ENCODE measurements at regions not wholly inside any gene's neighbourhood (a gene's known extent, or its start where the extent isn't known, plus 50 kb on each side); places are given as distances from the start of the nearest gene placed in this dataset.

DNA sequence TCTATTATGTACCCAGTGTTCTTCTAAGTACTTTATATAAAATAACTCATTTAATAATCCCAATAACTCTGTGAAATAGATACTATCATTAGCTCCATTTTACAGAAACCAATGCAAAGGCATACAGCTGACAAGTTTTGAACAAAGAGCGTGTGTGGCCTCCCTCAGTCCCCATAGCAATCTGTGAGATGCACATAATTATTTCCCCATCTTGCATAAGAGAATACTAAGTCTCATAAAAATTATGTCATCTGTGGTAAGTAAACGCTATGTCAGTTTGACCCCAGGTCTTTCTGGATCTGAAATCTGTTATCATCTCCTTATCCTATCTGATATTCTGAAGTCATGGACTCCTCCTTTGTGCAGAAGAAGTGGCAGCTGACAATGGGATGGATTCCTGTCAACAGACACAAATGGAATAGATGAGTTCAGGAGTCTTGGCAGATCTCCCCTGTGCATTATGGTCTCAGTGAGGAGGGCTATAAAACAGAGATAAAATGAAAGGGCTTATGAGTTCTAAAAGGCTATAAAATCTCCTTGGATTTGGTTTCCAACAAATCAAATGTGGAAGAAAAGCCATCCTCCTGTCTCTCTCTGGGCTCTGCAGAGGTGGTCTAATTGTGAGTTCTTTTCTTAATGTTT lies 162.5 kb upstream of the TLE4 start:
- no peaks in the 10 kb centered on the region for H3K9me3 ChIP-seq (ENCODE audit: insufficient read depth, low read depth, low read length)
- no peaks in the 10 kb centered on the region for H3K79me2 ChIP-seq (ENCODE audit: insufficient read depth, low read length)
- no peaks in the 10 kb centered on the region for H3K4me1 ChIP-seq (ENCODE audit: insufficient read depth, low read length, poor library complexity, severe bottlenecking)
- no peak overlapping the region for H2AFZ ChIP-seq (ENCODE audit: low read length)
- no peaks in the 10 kb centered on the region for H3F3A ChIP-seq (ENCODE audit: low read depth)
- H3K36me3 ChIP-seq (ENCODE audit: insufficient read depth, low read length), result no peaks in the 10 kb centered on the region
- no peak overlapping the region for H3K4me2 ChIP-seq (ENCODE audit: low read depth, low read length, poor library complexity, severe bottlenecking)
- no peaks in the 10 kb centered on the region for H3K27me3 ChIP-seq (ENCODE audit: insufficient read depth, low read length, poor library complexity, severe bottlenecking)
- H3K9ac ChIP-seq (ENCODE audit: low read depth, low read length, poor library complexity, severe bottlenecking), result no peak overlapping the region
- TF ChIP-seq, protein P1, sequence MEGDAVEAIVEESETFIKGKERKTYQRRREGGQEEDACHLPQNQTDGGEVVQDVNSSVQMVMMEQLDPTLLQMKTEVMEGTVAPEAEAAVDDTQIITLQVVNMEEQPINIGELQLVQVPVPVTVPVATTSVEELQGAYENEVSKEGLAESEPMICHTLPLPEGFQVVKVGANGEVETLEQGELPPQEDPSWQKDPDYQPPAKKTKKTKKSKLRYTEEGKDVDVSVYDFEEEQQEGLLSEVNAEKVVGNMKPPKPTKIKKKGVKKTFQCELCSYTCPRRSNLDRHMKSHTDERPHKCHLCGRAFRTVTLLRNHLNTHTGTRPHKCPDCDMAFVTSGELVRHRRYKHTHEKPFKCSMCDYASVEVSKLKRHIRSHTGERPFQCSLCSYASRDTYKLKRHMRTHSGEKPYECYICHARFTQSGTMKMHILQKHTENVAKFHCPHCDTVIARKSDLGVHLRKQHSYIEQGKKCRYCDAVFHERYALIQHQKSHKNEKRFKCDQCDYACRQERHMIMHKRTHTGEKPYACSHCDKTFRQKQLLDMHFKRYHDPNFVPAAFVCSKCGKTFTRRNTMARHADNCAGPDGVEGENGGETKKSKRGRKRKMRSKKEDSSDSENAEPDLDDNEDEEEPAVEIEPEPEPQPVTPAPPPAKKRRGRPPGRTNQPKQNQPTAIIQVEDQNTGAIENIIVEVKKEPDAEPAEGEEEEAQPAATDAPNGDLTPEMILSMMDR (conservative IDR thresholded peaks at IDR 0.05; ENCODE audit: low read length), result no peak
- no peak for TF ChIP-seq EZH2phosphoT487 (IDR thresholded peaks at IDR 0.05; ENCODE audit: borderline replicate concordance)
- no peaks in the 10 kb centered on the region for H4K20me1 ChIP-seq (ENCODE audit: insufficient read depth, low read length, poor library complexity, severe bottlenecking)
- H3K4me3 ChIP-seq (ENCODE audit: low read length, poor library complexity, severe bottlenecking), result no peak overlapping the region
- H3K9me2 ChIP-seq (replicated peaks; ENCODE audit: low read depth, low read length), result no peaks in the 10 kb centered on the region

DNA sequence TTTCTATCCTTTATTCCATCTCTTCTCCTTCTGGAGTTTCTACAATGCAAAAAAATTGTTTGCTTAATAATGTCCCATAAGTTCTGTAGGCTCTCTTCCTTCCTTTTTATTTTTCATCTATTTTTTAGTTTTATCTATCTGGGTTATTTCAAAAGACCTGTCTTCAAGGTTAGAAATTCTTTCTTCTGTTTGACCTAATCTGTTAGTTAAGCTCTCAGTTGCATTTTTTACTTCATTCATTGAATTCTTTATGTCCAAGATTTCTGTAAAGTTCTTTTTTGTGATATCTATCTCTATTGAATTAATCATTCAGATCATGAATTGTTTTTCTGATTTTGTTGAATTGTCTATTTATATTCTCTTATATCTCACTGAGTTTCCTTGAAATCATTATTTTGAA lies 145.9 kb upstream of the TLE4 start:
- H3K9ac ChIP-seq (ENCODE audit: low read depth, low read length, poor library complexity, severe bottlenecking), result no peak overlapping the region
- TF ChIP-seq, protein P1 (conservative IDR thresholded peaks at IDR 0.05; ENCODE audit: low read length), result no peak
- no peak for TF ChIP-seq EZH2phosphoT487 (IDR thresholded peaks at IDR 0.05; ENCODE audit: borderline replicate concordance)
- H3K36me3 ChIP-seq (ENCODE audit: insufficient read depth, low read length), result no peaks in the 10 kb centered on the region
- H3K4me1 ChIP-seq (ENCODE audit: insufficient read depth, low read length, poor library complexity, severe bottlenecking), result no peaks in the 10 kb centered on the region
- H3K27me3 ChIP-seq (ENCODE audit: insufficient read depth, low read length, poor library complexity, severe bottlenecking), result no peaks in the 10 kb centered on the region
- no peaks in the 10 kb centered on the region for H4K20me1 ChIP-seq (ENCODE audit: insufficient read depth, low read length, poor library complexity, severe bottlenecking)
- no peak overlapping the region for H3K4me3 ChIP-seq (ENCODE audit: low read length, poor library complexity, severe bottlenecking)
- H3K9me2 ChIP-seq (replicated peaks; ENCODE audit: low read depth, low read length), result no peaks in the 10 kb centered on the region
- peaks cover 6% of the 10 kb centered on the region; the same call in 1 of the 2 replicates for H3K9me3 ChIP-seq (ENCODE audit: insufficient read depth, low read depth, low read length)
- H3F3A ChIP-seq (ENCODE audit: low read depth), result no peaks in the 10 kb centered on the region
- H2AFZ ChIP-seq (ENCODE audit: low read length), result no peak overlapping the region
- H3K4me2 ChIP-seq (ENCODE audit: low read depth, low read length, poor library complexity, severe bottlenecking), result no peak overlapping the region
- no peaks in the 10 kb centered on the region for H3K79me2 ChIP-seq (ENCODE audit: insufficient read depth, low read length)

DNA sequence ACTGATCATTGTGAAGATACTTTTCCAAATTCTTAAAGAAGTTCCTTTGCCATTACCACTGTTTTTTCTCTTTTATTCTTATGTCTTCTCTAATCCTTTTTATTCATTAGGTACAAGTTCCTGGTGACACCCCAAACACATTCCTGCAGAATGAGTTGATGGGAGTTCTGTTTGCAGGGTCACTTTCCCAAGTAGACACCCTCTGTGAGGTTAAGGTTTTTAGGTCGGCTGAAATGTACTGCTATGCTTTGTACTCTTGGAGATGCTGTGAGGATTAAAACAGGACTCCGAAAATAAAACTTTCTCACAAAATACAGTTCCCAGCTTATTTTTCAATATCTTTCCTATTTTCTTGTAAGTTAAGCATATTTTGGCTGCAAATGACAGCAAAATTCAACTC lies 143.3 kb upstream of the TLE4 start:
- no peaks in the 10 kb centered on the region for H3K9me2 ChIP-seq (replicated peaks; ENCODE audit: low read depth, low read length)
- no peaks in the 10 kb centered on the region for H3K79me2 ChIP-seq (ENCODE audit: insufficient read depth, low read length)
- H2AFZ ChIP-seq (ENCODE audit: low read length), result no peak overlapping the region
- peaks cover 6% of the 10 kb centered on the region for H3K4me1 ChIP-seq (ENCODE audit: insufficient read depth, low read length, poor library complexity, severe bottlenecking)
- H3K9me3 ChIP-seq (ENCODE audit: insufficient read depth, low read depth, low read length), result peaks cover 6% of the 10 kb centered on the region; the same call in 1 of the 2 replicates
- H3K4me3 ChIP-seq (ENCODE audit: low read length, poor library complexity, severe bottlenecking), result no peak overlapping the region
- no peaks in the 10 kb centered on the region for H4K20me1 ChIP-seq (ENCODE audit: insufficient read depth, low read length, poor library complexity, severe bottlenecking)
- H3K9ac ChIP-seq (ENCODE audit: low read depth, low read length, poor library complexity, severe bottlenecking), result no peak overlapping the region
- no peaks in the 10 kb centered on the region for H3K36me3 ChIP-seq (ENCODE audit: insufficient read depth, low read length)
- TF ChIP-seq EZH2phosphoT487 (IDR thresholded peaks at IDR 0.05; ENCODE audit: borderline replicate concordance), result no peak
- TF ChIP-seq, protein P1 (conservative IDR thresholded peaks at IDR 0.05; ENCODE audit: low read length), result no peak
- no peaks in the 10 kb centered on the region for H3K27me3 ChIP-seq (ENCODE audit: insufficient read depth, low read length, poor library complexity, severe bottlenecking)
- no peak overlapping the region for H3K4me2 ChIP-seq (ENCODE audit: low read depth, low read length, poor library complexity, severe bottlenecking)
- H3F3A ChIP-seq (ENCODE audit: low read depth), result no peaks in the 10 kb centered on the region
